ENCODE measurements at regions not wholly inside any gene's neighbourhood (a gene's known extent, or its start where the extent isn't known, plus 50 kb on each side); places are given as distances from the start of the nearest gene placed in this dataset.

DNA sequence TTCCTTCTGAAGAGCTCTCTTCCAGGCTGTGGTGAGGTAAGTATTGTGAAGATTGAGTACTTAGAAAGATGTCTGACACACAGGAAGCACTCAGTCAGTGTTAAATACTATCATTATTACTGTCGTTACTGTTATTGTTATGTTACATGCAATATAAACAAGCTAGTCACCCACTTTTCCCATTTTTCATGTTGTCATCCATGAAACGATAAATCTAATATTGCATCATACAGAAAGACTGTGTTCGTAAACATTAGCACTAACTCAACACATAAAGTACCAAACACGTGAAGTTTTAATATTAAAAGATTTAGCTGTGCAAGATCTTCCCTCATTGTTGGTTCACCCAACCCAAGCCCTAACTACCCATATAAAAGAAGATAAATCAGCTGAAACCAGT, 109.2 kb upstream of the NRSN1 start:
- TF ChIP-seq, protein P1, sequence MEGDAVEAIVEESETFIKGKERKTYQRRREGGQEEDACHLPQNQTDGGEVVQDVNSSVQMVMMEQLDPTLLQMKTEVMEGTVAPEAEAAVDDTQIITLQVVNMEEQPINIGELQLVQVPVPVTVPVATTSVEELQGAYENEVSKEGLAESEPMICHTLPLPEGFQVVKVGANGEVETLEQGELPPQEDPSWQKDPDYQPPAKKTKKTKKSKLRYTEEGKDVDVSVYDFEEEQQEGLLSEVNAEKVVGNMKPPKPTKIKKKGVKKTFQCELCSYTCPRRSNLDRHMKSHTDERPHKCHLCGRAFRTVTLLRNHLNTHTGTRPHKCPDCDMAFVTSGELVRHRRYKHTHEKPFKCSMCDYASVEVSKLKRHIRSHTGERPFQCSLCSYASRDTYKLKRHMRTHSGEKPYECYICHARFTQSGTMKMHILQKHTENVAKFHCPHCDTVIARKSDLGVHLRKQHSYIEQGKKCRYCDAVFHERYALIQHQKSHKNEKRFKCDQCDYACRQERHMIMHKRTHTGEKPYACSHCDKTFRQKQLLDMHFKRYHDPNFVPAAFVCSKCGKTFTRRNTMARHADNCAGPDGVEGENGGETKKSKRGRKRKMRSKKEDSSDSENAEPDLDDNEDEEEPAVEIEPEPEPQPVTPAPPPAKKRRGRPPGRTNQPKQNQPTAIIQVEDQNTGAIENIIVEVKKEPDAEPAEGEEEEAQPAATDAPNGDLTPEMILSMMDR (IDR thresholded peaks at IDR 0.05; ENCODE audit: low read depth, low read length, missing control alignments): no peak
- in situ Hi-C loops (cut with HindIII; ENCODE audit: low pct_ligation_motif_present, low sequenced_read_pairs): no loop called here
- DNase-seq: no peak

DNA sequence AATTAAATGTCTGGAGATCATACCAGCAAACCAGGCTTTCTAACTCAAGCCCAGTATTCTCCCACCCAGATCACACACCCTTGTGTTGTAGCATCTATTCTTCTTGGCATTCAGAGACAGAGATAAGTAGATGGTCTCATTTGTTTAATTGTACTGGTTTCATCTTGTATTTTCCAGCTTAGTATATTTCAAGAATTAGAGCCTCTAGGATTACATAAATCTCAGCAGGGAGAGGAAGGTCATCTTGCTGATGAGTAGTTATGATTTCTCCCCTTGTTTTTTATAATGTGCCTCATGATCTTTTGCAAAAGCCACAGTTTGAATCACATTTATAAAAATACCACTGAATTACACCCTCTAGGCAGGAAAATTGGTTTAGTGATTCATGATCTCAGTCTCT, 106.6 kb upstream of the NRSN1 start:
- in situ Hi-C loops (cut with HindIII; ENCODE audit: low pct_ligation_motif_present, low sequenced_read_pairs): no loop called here
- no peak for DNase-seq
- TF ChIP-seq, protein P1 (IDR thresholded peaks at IDR 0.05; ENCODE audit: low read depth, low read length, missing control alignments): no peak
- no peak overlapping the region for H3K4me3 ChIP-seq (ENCODE audit: low read depth, low read length)
- no peak overlapping the region for H3K27ac ChIP-seq
- no peaks in the 10 kb centered on the region for H3K36me3 ChIP-seq (replicated peaks)
- no peaks in the 10 kb centered on the region for H3K27me3 ChIP-seq (replicated peaks)

More for the DNA sequence above, 109.2 kb upstream of the NRSN1 start:
- H3K27me3 ChIP-seq (replicated peaks): no peaks in the 10 kb centered on the region
- no peaks in the 10 kb centered on the region for H3K36me3 ChIP-seq (replicated peaks)
- no peak overlapping the region for H3K27ac ChIP-seq
- H3K4me3 ChIP-seq (ENCODE audit: low read depth, low read length): no peak overlapping the region

DNA sequence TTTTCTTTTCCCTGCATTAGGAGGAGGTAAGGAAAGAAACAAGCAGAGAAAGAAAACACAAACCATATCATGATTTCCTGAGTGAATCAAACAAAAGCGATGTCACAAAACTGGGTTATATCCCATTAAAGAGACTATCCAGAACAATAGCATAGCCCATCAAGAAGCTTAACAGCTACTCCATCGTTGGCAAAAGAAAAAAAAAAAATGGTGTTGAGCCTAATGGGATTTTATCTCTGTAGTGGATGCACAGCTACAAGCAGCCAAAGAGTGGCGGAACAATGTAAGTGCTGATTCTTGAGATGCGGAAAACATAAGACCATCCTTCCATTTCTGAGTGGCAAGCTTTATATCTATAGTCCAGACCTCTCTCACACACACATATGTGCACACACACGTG, 106.2 kb upstream of the NRSN1 start:
- no peak for DNase-seq
- Histone ChIP-seq H3K36me3 (replicated peaks) (no peaks in the 10 kb centered on the region), H3K4me3 (ENCODE audit: low read depth, low read length) (no peak overlapping the region), H3K27ac (no peak overlapping the region), H3K27me3 (replicated peaks) (no peaks in the 10 kb centered on the region)
- in situ Hi-C loops (cut with HindIII; ENCODE audit: low pct_ligation_motif_present, low sequenced_read_pairs): no loop called here
- TF ChIP-seq, protein P1 (IDR thresholded peaks at IDR 0.05; ENCODE audit: low read depth, low read length, missing control alignments): no peak

DNA sequence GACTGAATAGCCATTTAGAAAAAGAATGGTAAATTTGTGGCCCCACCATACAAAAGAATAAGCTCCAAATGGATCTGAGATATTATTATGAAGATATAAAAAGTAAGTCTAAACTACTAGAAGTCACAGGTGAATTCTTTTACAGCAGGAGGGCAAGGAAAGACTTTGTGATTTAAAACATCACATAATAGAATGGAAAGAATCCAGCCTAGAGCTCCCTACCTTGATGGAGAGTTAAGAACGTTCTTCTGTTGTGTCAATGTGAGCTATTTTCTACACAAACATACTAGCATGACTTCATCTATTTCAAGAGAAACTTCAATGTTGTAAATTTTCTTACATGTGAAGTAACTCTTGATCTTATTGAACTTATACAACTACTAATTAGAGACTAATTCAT, 100.0 kb upstream of the NRSN1 start:
- H3K36me3 ChIP-seq (replicated peaks): no peaks in the 10 kb centered on the region
- no peak overlapping the region for H3K4me3 ChIP-seq (ENCODE audit: low read depth, low read length)
- no peak for DNase-seq
- TF ChIP-seq, protein P1 (IDR thresholded peaks at IDR 0.05; ENCODE audit: low read depth, low read length, missing control alignments): no peak
- no peaks in the 10 kb centered on the region for H3K27me3 ChIP-seq (replicated peaks)
- no peak overlapping the region for H3K27ac ChIP-seq
- in situ Hi-C loops (cut with HindIII; ENCODE audit: low pct_ligation_motif_present, low sequenced_read_pairs): no loop called here

DNA sequence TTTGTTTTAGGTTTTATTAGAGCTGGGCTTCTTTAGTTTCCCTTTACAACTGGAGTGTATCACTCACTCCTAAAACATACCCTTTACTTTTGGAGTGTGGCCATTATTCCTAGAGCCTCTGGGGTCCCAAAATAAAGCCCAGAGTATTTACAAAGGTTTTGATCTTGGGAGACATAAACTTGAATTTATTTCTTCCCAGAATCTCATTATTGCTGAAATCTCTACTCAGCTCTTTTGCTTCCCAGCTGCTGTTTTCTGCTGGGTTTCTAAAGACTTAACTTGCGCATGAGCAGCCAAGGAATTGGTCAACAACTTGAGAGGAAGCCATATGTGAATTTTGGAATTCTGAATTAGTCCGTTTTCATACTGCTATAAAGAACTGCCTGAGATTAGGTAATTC, 94.5 kb upstream of the NRSN1 start:
- Histone ChIP-seq H3K27ac (no peak overlapping the region), H3K27me3 (replicated peaks) (no peaks in the 10 kb centered on the region), H3K36me3 (replicated peaks) (no peaks in the 10 kb centered on the region), H3K4me3 (ENCODE audit: low read depth, low read length) (no peak overlapping the region)
- TF ChIP-seq, protein P1 (IDR thresholded peaks at IDR 0.05; ENCODE audit: low read depth, low read length, missing control alignments): no peak
- in situ Hi-C loops (cut with HindIII; ENCODE audit: low pct_ligation_motif_present, low sequenced_read_pairs): no loop called here
- DNase-seq: no peak

DNA sequence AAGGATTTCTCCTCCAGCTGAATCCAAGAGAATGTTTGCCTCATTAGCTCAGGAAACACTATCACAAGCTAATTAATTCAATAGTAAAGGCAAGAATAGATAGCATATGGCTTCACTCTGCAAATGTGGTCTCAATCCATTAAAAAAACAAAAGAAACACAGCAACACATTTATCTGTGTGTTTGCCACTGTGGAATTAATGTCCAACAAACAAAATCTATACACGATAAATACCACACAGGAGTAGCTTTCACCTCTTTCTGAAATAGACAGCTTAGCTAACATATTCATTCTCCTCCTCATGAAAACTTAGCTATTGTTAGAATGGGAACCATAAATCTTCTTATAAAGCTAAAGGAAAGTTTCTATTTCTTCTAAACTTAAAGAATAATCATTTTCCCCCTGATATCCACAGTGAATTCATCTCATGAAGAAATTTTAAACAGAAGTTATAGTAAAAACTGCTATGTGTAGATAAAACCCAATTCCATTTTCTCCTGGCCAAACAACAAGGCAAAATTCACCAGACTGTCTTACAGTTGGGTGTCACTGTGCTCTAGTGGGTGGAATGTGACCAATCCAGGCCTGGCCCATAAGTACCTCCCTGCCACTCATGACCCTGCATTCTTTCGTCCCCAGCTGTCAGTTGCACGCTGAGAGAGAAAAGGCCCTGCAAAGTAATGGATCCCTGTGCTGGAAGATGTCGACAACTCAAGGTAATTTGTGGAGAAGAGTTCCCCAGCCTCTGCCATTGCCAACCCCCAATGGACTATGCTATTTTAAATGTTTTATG, 92.9 kb upstream of the NRSN1 start:
- no peak for DNase-seq
- in situ Hi-C loops (cut with HindIII; ENCODE audit: low pct_ligation_motif_present, low sequenced_read_pairs): no loop called here
- TF ChIP-seq, protein P1 (IDR thresholded peaks at IDR 0.05; ENCODE audit: low read depth, low read length, missing control alignments): no peak

More for the DNA sequence above, 92.9 kb upstream of the NRSN1 start:
- Histone ChIP-seq H3K36me3 (replicated peaks) (no peaks in the 10 kb centered on the region), H3K27me3 (replicated peaks) (no peaks in the 10 kb centered on the region), H3K4me3 (ENCODE audit: low read depth, low read length) (no peak overlapping the region), H3K27ac (no peak overlapping the region)
